ENCODE measurements at regions not wholly inside any gene's neighbourhood (a gene's known extent, or its start where the extent isn't known, plus 50 kb on each side); places are given as distances from the start of the nearest gene placed in this dataset.

GRCh38 chr3:113086560-113087461 lies 96.0 kb downstream of the GTPBP8 start:
- TF ChIP-seq CTCF (conservative IDR thresholded peaks at IDR 0.05; ENCODE audit: low read length), result no peak
- TF ChIP-seq EZH2phosphoT487 (IDR thresholded peaks at IDR 0.05; ENCODE audit: borderline replicate concordance, low read depth, low read length), result no peak
